Smooth muscle cell (in vitro differentiated cells): ENCODE measurements at regions not wholly inside any gene's neighbourhood (a gene's known extent, or its start where the extent isn't known, plus 50 kb on each side); places are given as distances from the start of the nearest gene placed in this dataset.

ENCODE experiments used
- DNase-seq: peaks from one replicate; lab custom pipeline; 2025; ENCODE audit not compliant: unreplicated experiment; lab: John Stamatoyannopoulos, UW
- H2AFZ ChIP-seq: fragments of 200-600 bp; sonication (generic); 2 replicates; pipeline ENCODE4 v1.6.0; 2016; ENCODE audit warnings: antibody characterized with exemption, low read depth, mild to moderate bottlenecking
- H3F3A ChIP-seq: fragments of 200-600 bp; sonication (generic); 2 replicates; pipeline ENCODE4 v1.6.0; 2017; ENCODE audit warnings: antibody characterized with exemption, low read depth
- H3K27ac ChIP-seq: fragments of 200-600 bp; sonication (generic); 2 replicates; pipeline ENCODE4 v1.5.1; 2016; ENCODE audit warnings: low read depth, mild to moderate bottlenecking
- H3K27me3 ChIP-seq: fragments of 200-600 bp; sonication (generic); 2 replicates; pipeline ENCODE4 v1.6.1; 2016; ENCODE audit warnings: low read depth, mild to moderate bottlenecking
- H3K36me3 ChIP-seq: fragments of 200-600 bp; sonication (generic); 2 replicates; pipeline ENCODE4 v1.5.1; 2016; ENCODE audit warnings: low read depth
- H3K4me1 ChIP-seq: fragments of 200-600 bp; sonication (generic); 2 replicates; pipeline ENCODE4 v1.5.1; 2016; ENCODE audit warnings: low read depth
- H3K4me2 ChIP-seq: fragments of 200-600 bp; sonication (generic); 2 replicates; pipeline ENCODE4 v1.6.0; 2016; ENCODE audit warnings: mild to moderate bottlenecking
- H3K4me3 ChIP-seq: fragments of 200-600 bp; sonication (generic); 2 replicates; pipeline ENCODE4 v1.5.1; 2016; ENCODE audit warnings: mild to moderate bottlenecking
- H3K79me2 ChIP-seq: fragments of 200-600 bp; sonication (generic); 2 replicates; pipeline ENCODE4 v1.6.0; 2016; ENCODE audit warnings: low read depth, mild to moderate bottlenecking
- H3K9ac ChIP-seq: fragments of 200-600 bp; sonication (generic); 2 replicates; pipeline ENCODE4 v1.6.0; 2016; ENCODE audit warnings: low read depth
- H3K9me3 ChIP-seq: fragments of 200-600 bp; sonication (generic); replicated peaks from 2 replicates; pipeline ENCODE4 v1.5.1; 2016; ENCODE audit warnings: low read depth
- H4K20me1 ChIP-seq: fragments of 200-600 bp; sonication (generic); 2 replicates; pipeline ENCODE4 v1.6.0; 2016; ENCODE audit warnings: low read depth
- WGBS: methylation state at CpG from one replicate; pipeline ENCODE4 v1.1.7; 2016; ENCODE audit warnings: low lambda C conversion rate; 5-methylcytosine and 5-hydroxymethylcytosine counted together
- TF ChIP-seq, protein P1 (sequence below): fragments of 200-600 bp; sonication (generic); IDR thresholded peaks from 2 replicates; pipeline ENCODE4 v1.5.1; 2017; ENCODE audit warnings: borderline replicate concordance, mild to moderate bottlenecking, antibody characterized with exemption; ENCODE audit not compliant: insufficient read depth, poor library complexity, severe bottlenecking

DNA sequence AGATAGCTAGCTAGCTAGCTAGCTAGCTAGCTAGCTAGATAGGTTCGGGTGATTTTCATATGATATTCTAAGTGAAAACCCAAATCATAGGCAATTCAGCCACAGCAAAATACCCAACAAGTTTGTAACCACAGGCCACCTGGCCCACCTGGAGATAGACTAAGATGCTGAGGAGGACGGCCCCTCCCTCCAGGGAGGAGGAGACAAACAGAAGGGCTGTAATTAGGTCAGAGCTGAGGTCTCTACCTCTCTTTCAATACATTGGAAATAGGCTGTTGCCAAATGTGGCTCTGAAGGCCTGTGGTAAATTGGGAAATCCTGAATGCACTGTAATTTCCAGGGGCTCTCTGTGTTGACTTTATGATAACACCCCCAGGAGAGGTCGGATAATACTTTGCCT lies 382.2 kb downstream of the FGF9 start:
- Histone ChIP-seq H3K36me3 (no peaks in the 10 kb centered on the region), H3K4me2 (no peak overlapping the region), H3K9ac (no peak overlapping the region), H3K4me3 (no peak overlapping the region), H2AFZ (no peak overlapping the region), H3F3A (no peaks in the 10 kb centered on the region), H3K9me3 (no peaks in the 10 kb centered on the region), H3K79me2 (no peaks in the 10 kb centered on the region), H3K4me1 (no peaks in the 10 kb centered on the region), H4K20me1 (no peaks in the 10 kb centered on the region), H3K27ac (no peak overlapping the region), H3K27me3 (no peaks in the 10 kb centered on the region)
- WGBS = 86% methylated on average over 3 of the region's 3 CpGs
- TF ChIP-seq, protein P1, sequence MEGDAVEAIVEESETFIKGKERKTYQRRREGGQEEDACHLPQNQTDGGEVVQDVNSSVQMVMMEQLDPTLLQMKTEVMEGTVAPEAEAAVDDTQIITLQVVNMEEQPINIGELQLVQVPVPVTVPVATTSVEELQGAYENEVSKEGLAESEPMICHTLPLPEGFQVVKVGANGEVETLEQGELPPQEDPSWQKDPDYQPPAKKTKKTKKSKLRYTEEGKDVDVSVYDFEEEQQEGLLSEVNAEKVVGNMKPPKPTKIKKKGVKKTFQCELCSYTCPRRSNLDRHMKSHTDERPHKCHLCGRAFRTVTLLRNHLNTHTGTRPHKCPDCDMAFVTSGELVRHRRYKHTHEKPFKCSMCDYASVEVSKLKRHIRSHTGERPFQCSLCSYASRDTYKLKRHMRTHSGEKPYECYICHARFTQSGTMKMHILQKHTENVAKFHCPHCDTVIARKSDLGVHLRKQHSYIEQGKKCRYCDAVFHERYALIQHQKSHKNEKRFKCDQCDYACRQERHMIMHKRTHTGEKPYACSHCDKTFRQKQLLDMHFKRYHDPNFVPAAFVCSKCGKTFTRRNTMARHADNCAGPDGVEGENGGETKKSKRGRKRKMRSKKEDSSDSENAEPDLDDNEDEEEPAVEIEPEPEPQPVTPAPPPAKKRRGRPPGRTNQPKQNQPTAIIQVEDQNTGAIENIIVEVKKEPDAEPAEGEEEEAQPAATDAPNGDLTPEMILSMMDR = no peak
- no peak for DNase-seq

DNA sequence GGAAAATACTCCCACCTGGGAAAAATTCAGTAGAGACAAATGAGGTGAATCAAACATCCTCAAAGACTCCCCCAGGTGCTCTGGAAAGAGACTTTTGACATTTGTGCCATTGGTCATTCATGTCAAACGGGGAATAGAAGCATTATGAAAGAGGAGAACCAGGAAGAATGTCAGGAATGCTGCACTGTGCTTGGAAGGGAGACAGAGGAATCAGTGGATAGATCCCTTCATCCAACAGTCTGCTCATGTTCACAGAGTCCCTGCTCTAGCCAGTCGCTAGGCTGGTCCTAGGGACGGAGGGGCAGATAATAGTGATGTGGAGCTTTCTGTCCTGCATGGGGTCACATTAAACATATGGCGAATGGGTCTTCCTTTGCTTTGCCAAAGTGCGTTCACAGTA lies 384.4 kb downstream of the FGF9 start:
- DNase-seq = no peak
- TF ChIP-seq, protein P1 = no peak
- no peaks in the 10 kb centered on the region for H3K27me3 ChIP-seq
- H3K36me3 ChIP-seq = no peaks in the 10 kb centered on the region
- no peak overlapping the region for H3K27ac ChIP-seq
- no peaks in the 10 kb centered on the region for H3K79me2 ChIP-seq
- H3K9me3 ChIP-seq = no peaks in the 10 kb centered on the region
- no peaks in the 10 kb centered on the region for H4K20me1 ChIP-seq
- no peak overlapping the region for H2AFZ ChIP-seq
- WGBS = 61% methylated on average over 5 of the region's 5 CpGs
- H3K4me1 ChIP-seq = no peaks in the 10 kb centered on the region
- no peaks in the 10 kb centered on the region for H3F3A ChIP-seq
- H3K4me2 ChIP-seq = no peak overlapping the region
- H3K9ac ChIP-seq = no peak overlapping the region
- no peak overlapping the region for H3K4me3 ChIP-seq

- Histone ChIP-seq H3K4me2 (no peak overlapping the region), H3K4me1 (peaks cover 4% of the 10 kb centered on the region), H3K9ac (no peak overlapping the region), H4K20me1 (no peaks in the 10 kb centered on the region), H2AFZ (no peak overlapping the region), H3K27ac (no peak overlapping the region), H3K36me3 (no peaks in the 10 kb centered on the region), H3K27me3 (no peaks in the 10 kb centered on the region), H3K4me3 (no peak overlapping the region), H3K79me2 (no peaks in the 10 kb centered on the region), H3F3A (no peaks in the 10 kb centered on the region), H3K9me3 (no peaks in the 10 kb centered on the region)
- no peak for DNase-seq
- WGBS = 41% methylated on average over 6 of the region's 6 CpGs
- TF ChIP-seq, protein P1 = no peak
Measured at GRCh38 chr13:22060187-22060586, 389.3 kb downstream of the FGF9 start.

GRCh38 chr13:22061371-22061805 lies 390.5 kb downstream of the FGF9 start:
- WGBS = 73% methylated on average over 8 of the region's 8 CpGs

More at GRCh38 chr13:22061371-22061805, 390.5 kb downstream of the FGF9 start:
- H3K79me2 ChIP-seq = no peaks in the 10 kb centered on the region
- H3K4me3 ChIP-seq = no peak overlapping the region
- no peaks in the 10 kb centered on the region for H3K9me3 ChIP-seq
- H2AFZ ChIP-seq = no peak overlapping the region
- no peaks in the 10 kb centered on the region for H4K20me1 ChIP-seq
- DNase-seq = no peak
- TF ChIP-seq, protein P1 = no peak
- no peaks in the 10 kb centered on the region for H3K27me3 ChIP-seq
- peaks cover 11% of the 10 kb centered on the region for H3K4me1 ChIP-seq
- H3F3A ChIP-seq = no peaks in the 10 kb centered on the region
- no peak overlapping the region for H3K9ac ChIP-seq
- no peak overlapping the region for H3K27ac ChIP-seq
- H3K36me3 ChIP-seq = no peaks in the 10 kb centered on the region
- no peak overlapping the region for H3K4me2 ChIP-seq
